NCI-H1048 (cell line): ENCODE measurements at regions not wholly inside any gene's neighbourhood (a gene's known extent, or its start where the extent isn't known, plus 50 kb on each side); places are given as distances from the start of the nearest gene placed in this dataset.
A peak's percentile ranks its signal among the peaks of the same experiment; 100 is the strongest.
"Not testable (repeated sequence)": the region's sequence is repeated elsewhere in the genome, so short reads cannot be mapped to it uniquely, and the experiment has no call there.

Experiments used
- DNase-seq: peaks from one replicate; lab custom pipeline; 2025; lab: John Stamatoyannopoulos, UW

GRCh38 chr12:9449181-9449580 lies 158.5 kb downstream of the KLRB1 start:
- DNase-seq, result no peak

DNA sequence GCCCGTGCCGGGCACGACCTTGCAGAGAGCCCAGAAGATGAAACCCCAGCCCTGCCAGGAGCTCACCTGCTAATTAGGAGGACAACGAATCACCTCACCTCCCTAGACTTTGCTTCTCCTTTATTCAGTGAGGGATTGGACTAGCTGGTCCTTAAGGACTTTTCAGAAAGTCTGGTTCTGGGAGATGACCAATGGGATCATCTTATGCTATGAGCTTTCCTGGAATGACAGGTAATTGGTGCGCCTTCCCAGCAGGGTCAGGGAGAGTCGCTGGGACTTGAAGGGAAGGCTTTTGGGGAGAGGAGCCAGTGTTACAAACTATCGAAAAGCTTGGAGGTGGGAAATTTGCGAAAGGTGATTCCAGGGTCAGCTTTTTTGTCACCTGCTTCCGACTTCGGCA lies 159.1 kb downstream of the KLRB1 start:
- DNase-seq, result not testable (repeated sequence)

GRCh38 chr12:9447791-9448614 lies 159.7 kb downstream of the KLRB1 start:
- peak; percentile 91 for DNase-seq

- not testable (repeated sequence) for DNase-seq
These were observed 160.6 kb downstream of the KLRB1 start for GRCh38 chr12:9446883-9447761.

DNA sequence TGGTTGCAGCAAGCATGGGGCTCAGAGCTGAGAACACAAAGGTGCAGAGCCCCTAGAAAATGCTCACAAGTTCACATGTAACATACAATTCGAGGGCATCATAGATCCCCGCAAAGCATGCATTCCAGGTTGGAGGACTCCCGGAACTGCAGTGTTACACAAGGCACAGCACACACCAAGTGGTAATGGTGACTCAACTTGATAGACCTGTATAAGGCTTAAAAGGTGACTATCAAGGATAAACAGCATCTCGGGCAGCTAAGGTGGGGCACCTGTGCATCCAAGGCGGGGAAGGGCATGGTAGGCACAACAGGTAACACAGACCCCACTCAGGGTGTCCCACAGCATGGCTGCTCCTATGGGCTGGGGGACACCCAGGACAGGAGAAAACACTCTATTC lies 167.3 kb downstream of the KLRB1 start:
- DNase-seq, result not testable (repeated sequence)

DNA sequence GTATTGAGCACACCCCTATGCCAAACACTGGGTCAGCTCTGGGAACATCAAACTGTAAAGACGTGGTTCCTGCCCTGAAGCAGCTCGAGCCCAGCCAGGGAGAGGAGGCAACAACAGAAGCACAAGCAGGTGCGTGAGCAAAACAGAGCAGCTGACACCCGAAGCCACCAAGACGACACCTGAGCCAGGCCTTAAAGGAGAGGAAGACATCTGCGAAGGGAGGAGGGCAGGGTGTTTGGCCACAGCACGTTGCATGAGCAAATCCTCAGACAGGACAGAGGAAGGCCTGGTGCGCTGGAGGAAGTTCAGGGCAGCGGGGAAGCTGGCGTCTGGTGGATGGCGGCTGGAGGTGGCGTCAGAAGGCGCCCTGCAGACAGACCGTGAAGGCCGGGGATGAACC lies 172.0 kb downstream of the KLRB1 start:
- not testable (repeated sequence) for DNase-seq

DNA sequence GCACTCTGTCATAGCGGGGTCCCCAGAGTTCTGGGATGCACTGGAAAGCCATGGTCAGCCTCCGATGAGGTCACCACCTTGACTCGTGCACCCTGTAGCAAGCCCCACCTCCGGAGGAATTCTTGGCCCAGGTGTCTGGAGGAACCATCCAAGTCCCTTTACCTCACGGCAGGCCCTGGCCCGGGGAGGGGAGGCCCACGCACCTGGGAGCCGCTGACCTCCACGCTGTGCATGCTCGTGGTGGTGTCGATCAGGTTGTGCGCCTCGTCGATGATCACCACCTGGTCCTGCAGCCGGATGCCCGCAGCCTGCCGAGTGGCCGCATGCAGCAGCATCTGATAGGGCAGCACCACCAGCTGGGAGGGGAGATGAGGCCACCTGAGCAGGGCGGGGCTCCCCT lies 177.3 kb downstream of the KLRB1 start:
- DNase-seq, result not testable (repeated sequence)

DNA sequence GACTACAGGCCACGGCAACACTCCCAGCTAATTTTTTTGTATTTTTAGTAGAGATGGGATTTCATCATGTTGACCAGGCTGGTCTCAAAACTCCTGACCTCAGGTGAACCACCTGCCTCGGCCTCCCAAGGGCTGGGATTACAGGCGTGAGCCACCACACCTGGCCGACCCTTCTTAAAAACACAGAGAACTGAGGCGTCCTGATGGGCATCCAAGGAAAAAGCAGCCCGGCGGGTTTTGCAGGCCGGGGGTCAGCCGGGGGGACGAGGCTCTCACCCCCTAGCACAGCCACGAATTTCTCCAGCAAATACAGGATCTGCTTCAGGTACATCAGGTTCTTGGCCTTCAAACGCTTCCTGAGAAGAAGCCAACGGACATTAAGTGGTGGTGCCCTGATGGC lies 178.9 kb downstream of the KLRB1 start:
- DNase-seq, result not testable (repeated sequence)

DNA sequence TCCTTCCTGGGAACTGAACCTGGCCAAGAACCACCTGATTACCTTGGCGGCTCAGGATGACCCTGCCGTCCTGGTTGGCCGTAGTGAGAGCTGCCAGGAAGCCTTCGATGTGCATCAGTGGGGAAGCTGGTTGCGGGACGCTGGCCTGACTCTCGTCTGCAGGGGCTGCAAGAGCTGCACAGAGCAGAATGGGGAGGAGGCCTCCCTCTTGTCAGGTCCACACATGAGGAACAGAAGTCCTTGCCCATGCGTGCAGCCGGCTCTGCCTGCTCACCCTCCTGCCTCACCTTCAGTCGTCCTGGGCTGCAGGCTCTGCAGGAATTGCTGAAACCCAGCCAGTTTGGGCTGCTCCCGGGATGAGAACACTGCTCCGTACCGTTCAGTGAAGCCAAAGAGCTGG lies 182.3 kb downstream of the KLRB1 start:
- DNase-seq, result not testable (repeated sequence)

GRCh38 chr12:9424175-9424740 lies 183.5 kb downstream of the KLRB1 start:
- not testable (repeated sequence) for DNase-seq

- DNase-seq, result not testable (repeated sequence)
These were observed 185.0 kb downstream of the KLRB1 start for GRCh38 chr12:9422689-9423088.

DNA sequence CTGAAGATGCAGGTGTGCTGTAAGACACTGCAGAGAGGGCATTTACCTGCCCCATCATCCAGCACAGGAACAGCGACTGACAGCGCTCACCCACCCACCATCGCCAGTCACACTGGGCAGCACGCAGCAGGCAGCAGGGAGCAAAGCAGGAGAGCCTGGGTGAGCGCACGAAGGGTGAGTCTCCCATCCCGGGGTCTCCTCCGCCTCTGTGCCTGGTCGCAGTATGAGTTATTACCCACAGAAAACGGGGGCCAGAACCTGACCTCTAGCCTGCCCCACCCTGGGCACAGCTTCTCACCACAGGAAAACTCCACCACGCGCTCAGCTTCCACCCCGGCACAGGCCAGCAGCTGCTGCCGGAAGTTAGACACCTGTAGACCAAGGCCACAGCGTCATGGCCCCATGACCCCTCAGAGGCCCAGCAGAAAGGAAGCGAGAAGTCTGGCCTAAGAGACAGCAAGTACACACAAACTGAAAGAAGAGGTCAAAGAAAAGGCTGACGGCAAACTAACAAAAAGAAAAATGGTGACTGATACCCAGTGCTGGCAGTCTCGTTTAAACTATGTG lies 186.1 kb downstream of the KLRB1 start:
- not testable (repeated sequence) for DNase-seq

DNA sequence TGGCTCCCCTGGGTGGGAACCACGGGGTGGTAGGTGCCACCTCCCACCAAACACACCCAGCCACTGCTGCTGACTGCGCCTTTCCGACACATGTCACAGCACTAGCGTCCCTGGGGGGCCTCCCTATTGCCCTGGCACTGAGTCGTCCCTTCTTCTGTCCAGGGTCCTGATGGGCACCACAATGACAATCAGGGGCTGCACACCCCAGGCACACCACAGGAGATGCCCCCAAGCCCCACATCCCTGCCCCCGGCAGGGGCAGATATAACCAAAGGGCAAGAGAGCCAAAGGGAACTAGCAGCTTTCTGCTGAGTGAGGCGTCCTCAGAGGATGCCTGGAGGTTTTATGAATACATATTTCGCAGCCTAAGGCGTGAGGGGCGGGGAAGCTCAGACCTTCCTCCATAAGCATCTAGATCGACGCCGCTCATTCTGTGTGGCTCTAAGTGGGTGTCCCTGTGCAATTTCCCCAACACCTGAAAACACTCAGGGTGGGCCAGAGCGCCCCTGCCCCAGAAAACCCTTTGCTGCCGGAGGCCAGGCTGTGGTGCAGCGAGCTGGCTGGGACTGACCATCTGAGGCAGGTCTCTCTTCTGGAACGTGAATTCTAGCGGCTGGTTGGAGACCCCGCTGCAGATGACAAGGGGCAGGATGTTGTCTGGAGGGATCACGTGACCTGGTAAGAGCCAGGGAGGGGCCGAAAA lies 186.7 kb downstream of the KLRB1 start:
- DNase-seq, result not testable (repeated sequence)

- not testable (repeated sequence) for DNase-seq
These were observed 189.1 kb downstream of the KLRB1 start for GRCh38 chr12:9418669-9419041.

DNA sequence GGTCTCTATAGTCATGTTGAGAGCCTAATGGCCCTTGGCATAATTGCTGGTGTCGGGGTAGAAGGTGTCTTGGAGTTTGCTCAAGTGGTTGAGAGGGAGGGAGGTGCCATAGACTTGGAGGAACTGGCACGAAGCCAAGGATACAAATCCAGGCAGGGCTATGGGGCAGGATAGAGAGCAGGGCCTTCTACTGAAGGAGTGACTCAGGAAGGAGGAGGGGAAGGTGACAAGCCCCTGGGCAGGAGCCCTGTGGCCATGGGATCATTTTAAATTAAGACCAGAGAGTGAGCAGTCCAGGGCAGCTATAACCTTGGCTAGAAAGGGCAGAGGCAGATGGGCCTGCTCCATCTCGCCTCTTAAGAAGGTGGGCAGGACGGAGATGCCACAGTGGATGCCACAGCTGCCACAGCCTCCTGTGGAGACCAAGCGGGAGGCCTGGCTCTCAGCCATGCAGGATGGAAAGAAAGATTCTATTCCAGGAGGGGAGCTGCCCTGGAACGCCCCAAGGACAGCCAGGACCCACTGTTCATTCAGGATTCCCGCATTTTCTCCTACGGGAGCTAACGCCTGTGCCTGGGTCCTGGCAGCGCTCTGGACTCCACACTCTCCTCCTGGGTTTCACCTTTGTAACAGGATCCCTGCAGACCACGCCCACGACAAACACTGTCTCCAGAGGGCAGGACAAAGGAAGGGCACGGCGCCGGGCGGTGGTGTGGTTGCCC lies 189.6 kb downstream of the KLRB1 start:
- DNase-seq, result not testable (repeated sequence)

- not testable (repeated sequence) for DNase-seq
These were observed 190.4 kb downstream of the KLRB1 start for GRCh38 chr12:9417341-9417740.

GRCh38 chr12:9416346-9416745 lies 191.4 kb downstream of the KLRB1 start:
- not testable (repeated sequence) for DNase-seq

DNA sequence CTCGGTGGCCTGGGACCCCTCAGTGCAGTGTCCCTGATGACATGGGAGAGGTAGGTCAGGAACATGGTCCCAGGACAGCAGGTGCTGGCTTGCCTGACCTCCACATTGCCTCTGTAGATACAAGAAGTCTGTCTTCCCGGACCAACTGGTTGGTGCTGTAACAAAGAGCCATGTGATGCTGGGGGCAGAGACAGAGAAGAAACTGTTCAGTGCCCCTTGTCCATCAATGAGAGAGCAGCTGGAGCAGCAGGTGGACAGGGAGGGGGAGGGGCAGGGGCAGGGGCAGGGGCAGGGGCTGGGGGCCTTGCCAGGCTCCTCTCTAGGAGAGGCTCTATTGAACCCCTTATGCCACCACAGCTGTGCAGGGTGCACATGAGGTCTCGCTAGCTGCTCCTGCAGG lies 191.8 kb downstream of the KLRB1 start:
- not testable (repeated sequence) for DNase-seq

DNA sequence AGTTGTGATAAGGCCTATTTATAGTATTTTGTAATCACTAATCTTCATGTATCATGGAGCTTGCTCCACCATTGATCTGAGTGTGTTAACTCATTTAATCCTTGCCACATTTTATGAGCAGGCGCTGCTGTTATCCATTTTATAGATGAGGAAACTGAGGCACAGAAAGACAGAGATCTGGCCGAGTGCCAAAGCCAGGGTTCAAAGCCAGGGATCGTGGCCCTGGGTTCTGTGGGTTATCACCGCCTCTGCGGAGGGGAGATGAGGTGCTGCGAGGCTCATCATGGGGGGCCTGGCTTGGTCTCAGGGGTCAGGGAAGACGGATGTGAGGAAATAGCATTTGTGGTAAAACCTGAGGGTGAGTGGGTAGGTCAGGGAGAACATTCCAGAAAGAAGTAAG lies 193.9 kb downstream of the KLRB1 start:
- DNase-seq, result not testable (repeated sequence)

DNA sequence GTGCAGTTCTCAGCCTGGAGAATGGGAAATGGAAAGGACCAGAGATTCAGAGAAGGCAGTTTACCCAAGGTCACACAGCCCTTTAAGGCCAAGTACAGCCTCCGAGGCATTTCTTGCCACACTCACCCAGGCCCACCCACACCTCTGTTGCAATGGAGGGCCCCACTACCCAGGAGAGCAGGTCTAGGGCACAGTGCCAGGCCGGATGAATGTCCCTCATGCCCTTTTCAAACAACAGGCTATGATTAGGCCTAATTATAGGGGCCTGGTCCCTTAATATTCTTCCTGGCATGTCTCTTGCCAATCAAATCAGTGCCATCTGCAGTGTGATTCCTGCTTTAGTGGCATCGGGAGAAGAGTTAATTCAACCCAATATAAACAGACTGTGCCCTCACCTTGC lies 195.3 kb downstream of the KLRB1 start:
- DNase-seq, result not testable (repeated sequence)
